H1 (cell line): ENCODE measurements at regions not wholly inside any gene's neighbourhood (a gene's known extent, or its start where the extent isn't known, plus 50 kb on each side); places are given as distances from the start of the nearest gene placed in this dataset.

Experiments
- YY1 ChIP-seq: IDR thresholded peaks from 2 replicates; pipeline ENCODE4 v1.6.1; 2011; ENCODE audit warnings: low read depth, mild to moderate bottlenecking, low read length
- TF ChIP-seq, protein P1 (sequence below): fragments of 300-600 bp; sonication (generic); IDR thresholded peaks from 2 replicates; pipeline ENCODE4 v1.7.1; 2012; ENCODE audit warnings: low read length, moderate library complexity, mild to moderate bottlenecking, inconsistent platforms; ENCODE audit not compliant: insufficient replicate concordance

DNA sequence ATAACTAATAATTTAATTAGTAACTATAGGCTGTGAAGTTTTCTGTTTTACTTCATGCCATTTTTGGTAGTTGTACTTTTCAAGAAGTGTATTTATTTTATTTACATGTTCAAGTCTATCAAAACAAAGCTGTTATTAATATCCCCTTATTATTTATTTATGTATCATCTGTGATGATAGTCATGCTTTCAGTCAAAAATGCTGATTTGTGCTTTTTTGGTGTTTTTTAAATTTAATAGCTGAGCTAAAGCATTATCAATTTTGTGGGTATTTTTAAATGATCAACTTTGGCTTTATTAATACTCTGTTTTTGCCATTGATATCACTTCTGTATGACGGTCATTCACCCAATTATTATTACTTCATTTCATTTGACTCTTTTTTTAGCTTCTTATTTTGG lies 1229.2 kb upstream of the CADM2 start (continued):
- TF ChIP-seq, protein P1, sequence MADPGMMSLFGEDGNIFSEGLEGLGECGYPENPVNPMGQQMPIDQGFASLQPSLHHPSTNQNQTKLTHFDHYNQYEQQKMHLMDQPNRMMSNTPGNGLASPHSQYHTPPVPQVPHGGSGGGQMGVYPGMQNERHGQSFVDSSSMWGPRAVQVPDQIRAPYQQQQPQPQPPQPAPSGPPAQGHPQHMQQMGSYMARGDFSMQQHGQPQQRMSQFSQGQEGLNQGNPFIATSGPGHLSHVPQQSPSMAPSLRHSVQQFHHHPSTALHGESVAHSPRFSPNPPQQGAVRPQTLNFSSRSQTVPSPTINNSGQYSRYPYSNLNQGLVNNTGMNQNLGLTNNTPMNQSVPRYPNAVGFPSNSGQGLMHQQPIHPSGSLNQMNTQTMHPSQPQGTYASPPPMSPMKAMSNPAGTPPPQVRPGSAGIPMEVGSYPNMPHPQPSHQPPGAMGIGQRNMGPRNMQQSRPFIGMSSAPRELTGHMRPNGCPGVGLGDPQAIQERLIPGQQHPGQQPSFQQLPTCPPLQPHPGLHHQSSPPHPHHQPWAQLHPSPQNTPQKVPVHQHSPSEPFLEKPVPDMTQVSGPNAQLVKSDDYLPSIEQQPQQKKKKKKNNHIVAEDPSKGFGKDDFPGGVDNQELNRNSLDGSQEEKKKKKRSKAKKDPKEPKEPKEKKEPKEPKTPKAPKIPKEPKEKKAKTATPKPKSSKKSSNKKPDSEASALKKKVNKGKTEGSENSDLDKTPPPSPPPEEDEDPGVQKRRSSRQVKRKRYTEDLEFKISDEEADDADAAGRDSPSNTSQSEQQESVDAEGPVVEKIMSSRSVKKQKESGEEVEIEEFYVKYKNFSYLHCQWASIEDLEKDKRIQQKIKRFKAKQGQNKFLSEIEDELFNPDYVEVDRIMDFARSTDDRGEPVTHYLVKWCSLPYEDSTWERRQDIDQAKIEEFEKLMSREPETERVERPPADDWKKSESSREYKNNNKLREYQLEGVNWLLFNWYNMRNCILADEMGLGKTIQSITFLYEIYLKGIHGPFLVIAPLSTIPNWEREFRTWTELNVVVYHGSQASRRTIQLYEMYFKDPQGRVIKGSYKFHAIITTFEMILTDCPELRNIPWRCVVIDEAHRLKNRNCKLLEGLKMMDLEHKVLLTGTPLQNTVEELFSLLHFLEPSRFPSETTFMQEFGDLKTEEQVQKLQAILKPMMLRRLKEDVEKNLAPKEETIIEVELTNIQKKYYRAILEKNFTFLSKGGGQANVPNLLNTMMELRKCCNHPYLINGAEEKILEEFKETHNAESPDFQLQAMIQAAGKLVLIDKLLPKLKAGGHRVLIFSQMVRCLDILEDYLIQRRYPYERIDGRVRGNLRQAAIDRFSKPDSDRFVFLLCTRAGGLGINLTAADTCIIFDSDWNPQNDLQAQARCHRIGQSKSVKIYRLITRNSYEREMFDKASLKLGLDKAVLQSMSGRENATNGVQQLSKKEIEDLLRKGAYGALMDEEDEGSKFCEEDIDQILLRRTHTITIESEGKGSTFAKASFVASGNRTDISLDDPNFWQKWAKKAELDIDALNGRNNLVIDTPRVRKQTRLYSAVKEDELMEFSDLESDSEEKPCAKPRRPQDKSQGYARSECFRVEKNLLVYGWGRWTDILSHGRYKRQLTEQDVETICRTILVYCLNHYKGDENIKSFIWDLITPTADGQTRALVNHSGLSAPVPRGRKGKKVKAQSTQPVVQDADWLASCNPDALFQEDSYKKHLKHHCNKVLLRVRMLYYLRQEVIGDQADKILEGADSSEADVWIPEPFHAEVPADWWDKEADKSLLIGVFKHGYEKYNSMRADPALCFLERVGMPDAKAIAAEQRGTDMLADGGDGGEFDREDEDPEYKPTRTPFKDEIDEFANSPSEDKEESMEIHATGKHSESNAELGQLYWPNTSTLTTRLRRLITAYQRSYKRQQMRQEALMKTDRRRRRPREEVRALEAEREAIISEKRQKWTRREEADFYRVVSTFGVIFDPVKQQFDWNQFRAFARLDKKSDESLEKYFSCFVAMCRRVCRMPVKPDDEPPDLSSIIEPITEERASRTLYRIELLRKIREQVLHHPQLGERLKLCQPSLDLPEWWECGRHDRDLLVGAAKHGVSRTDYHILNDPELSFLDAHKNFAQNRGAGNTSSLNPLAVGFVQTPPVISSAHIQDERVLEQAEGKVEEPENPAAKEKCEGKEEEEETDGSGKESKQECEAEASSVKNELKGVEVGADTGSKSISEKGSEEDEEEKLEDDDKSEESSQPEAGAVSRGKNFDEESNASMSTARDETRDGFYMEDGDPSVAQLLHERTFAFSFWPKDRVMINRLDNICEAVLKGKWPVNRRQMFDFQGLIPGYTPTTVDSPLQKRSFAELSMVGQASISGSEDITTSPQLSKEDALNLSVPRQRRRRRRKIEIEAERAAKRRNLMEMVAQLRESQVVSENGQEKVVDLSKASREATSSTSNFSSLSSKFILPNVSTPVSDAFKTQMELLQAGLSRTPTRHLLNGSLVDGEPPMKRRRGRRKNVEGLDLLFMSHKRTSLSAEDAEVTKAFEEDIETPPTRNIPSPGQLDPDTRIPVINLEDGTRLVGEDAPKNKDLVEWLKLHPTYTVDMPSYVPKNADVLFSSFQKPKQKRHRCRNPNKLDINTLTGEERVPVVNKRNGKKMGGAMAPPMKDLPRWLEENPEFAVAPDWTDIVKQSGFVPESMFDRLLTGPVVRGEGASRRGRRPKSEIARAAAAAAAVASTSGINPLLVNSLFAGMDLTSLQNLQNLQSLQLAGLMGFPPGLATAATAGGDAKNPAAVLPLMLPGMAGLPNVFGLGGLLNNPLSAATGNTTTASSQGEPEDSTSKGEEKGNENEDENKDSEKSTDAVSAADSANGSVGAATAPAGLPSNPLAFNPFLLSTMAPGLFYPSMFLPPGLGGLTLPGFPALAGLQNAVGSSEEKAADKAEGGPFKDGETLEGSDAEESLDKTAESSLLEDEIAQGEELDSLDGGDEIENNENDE, result no peak
- no peak for TF ChIP-seq YY1
